NB4 (cell line): ENCODE measurements at regions not wholly inside any gene's neighbourhood (a gene's known extent, or its start where the extent isn't known, plus 50 kb on each side); places are given as distances from the start of the nearest gene placed in this dataset.

Source experiments
- CTCF ChIP-seq: IDR thresholded peaks from one replicate; pipeline ENCODE4 v1.5.1; 2012; ENCODE audit warnings: low read depth, low read length
- MAX ChIP-seq: IDR thresholded peaks from 2 replicates; pipeline ENCODE4 v1.6.1; 2011; ENCODE audit warnings: low read depth, low read length
- POLR2A ChIP-seq: IDR thresholded peaks from 2 replicates; pipeline ENCODE4 v1.6.1; 2011; ENCODE audit warnings: mild to moderate bottlenecking; ENCODE audit not compliant: insufficient read length; ENCODE audit errors: extremely low read depth

GRCh38 chr6:128638817-128639216 lies 118.4 kb upstream of the PTPRK start:
- TF ChIP-seq CTCF, result no peak
- no peak for TF ChIP-seq POLR2A
- TF ChIP-seq MAX, result no peak
